Activated CD8-positive, alpha-beta memory T cell treated with anti-CD3 and anti-CD28 coated beads for 4 hours (primary cell): ENCODE measurements at regions not wholly inside any gene's neighbourhood (a gene's known extent, or its start where the extent isn't known, plus 50 kb on each side); places are given as distances from the start of the nearest gene placed in this dataset.
"Not testable (repeated sequence)": the region's sequence is repeated elsewhere in the genome, so short reads cannot be mapped to it uniquely, and the experiment has no call there.

Experiments
- DNase-seq, 2 donors: peaks; one replicate each; pipeline ENCODE4 v3.0.0-alpha.2; 2020; ENCODE audit warnings: low read depth in 2 of 2

DNA sequence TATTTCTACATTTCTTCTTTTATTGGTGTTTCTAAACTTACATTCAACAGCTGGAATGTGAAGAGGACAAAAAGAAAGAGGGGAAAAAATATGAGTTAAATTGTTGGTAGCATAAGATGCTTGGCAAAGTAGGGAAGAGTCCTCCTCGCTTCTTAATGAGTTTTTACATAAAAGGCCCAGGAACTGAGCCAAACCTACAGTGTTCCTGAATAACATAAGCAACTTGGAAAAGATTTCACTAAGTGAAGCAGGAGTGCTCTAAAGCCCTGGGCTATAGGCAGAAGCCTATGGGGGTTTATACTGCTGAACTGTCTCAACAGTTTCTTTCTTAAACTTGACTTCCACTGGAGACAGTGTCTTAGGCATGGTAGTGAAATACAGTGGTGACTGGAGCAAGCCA, 115.0 kb upstream of the USP25 start:
- no peak for DNase-seq

DNA sequence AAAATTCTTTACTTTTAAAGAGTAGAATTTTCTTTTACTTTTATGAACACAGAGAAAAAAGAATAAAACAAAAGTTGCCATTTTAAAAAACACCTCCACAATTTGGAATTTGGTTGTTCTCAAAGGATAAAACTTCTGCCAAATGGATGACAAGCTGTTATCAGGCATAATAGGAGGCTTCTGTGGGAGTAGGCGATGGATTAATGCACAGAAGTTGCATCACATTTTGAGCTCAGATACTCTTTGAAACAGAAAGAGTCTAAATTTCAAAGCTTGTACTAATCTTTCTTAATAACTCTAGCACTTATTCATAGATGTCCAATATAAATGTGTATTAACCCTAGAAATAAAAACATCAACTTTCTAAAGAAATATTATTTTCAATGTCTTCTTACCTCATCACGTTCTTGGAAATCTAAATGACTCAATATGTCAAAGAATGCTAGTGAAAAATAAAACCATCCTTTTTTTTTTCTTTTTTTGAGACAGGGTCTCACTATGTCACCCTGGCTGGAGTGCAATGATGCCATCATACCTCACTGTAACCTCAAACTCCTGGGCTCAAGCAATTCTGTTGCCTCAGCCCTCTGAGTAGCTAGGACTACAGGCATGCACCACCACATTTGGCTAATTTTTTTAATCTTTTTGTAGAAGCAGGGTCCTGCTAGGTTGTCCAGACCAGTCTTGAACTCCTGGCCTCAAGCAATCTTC, 112.8 kb upstream of the USP25 start:
- DNase-seq: no peak

DNA sequence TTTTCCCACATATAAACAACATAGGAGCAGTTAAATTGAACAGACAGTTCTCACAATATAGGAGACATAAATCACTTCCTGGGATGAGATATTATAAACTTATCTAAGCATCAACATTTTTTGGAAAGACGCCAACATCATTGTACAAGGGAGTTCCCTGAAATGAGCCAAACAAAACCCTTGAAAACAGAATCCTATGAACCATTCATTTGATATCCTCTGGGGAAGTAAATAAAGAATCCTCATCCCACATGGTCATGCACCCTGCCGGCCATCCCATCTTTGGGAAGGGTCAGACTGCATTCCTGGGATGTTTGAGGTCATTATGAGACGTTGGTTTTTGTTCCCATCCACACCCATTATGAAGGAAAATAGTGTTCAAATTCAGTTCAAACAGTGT, 111.8 kb upstream of the USP25 start:
- DNase-seq: no peak

DNA sequence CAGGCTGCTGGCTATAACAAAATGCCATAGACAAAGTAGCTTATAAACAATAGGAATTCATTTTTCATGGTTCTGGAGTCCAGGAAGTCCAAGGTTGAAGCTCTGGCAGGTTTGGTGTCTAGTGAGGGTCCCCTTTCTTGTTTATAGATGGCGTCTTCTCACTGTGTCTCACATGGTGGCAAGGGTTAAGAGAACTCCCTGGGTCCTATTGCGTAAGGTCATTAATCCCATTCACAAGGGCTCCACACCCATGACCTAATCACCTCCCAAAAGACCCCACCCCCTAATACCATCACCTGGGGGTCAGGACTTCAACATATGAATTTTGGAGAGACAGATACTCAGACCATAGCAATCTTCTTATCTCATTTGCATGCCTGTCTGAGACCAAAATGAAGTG, 108.9 kb upstream of the USP25 start:
- no peak for DNase-seq

DNA sequence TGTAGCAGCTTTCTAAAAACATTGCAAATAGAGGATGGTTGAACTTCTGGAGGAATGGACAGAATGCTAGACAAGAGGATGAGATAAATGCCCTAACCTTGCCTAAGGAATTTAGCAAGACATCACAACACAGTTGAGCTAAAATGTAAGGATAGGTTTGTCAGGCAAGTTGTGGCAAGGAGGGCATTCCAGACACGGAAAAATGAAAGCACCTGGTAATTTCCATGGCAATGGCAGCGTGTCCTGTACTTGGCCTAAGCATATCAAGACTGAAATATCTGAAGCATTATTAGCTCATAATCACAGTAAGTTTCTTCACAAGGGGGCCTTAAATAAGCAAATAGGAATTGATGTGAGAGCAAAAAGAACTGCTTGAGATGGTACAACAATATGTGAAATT, 105.1 kb upstream of the USP25 start:
- no peak for DNase-seq

DNA sequence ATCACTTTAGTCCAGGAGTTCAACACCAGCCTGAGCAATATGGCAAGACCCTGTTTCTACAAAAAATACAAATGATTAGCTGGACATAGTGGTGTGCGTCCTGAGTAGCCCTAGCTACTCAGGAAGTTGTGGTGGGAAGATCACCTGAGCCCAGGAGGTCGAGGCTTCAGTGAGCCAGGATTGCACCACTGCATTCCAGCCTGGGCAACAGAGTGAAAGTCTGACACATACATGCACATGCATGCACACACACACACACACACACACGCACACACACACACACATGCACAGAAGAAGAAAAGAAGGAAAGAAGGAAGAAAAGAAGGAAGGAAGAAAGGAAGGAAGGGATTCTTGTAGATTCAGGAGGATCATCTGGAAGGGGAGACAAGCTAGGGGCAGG, 104.4 kb upstream of the USP25 start:
- DNase-seq: no peak

DNA sequence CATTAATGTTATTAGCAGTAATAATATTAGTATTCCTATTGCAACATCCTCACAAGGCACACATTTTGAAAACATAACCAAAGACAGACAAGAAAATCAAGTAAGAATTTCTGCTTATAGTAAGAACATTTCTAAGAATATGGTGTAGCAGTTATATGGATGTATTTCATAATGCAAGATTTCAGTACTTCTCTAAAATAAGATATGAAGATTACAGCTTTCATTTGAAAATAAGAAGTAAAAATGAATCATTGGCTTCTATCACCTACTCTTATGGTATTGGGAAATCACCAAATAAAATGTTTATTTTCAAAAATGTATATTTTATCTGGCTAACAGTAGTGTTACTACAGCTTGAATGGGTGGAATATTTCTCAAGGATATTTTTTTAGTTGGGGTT, 103.8 kb upstream of the USP25 start:
- DNase-seq: no peak

DNA sequence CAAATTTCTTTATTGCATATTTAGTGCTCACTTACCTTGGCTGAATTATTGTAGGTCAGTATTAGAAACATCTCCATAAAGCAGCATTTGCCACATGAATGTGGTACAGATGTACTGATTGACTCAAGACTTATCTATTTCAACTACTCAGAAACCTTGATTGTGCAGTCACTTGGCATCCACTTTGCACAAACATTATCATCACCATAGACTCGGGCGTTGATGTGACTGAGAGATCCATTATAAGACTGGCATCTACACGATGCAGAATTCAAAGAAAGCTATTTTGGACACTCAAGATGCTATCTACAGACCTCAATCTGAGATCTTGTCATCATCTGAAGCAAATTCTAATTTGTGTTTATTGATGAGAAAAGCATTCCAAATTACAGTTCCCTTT, 102.8 kb upstream of the USP25 start:
- DNase-seq: no peak

DNA sequence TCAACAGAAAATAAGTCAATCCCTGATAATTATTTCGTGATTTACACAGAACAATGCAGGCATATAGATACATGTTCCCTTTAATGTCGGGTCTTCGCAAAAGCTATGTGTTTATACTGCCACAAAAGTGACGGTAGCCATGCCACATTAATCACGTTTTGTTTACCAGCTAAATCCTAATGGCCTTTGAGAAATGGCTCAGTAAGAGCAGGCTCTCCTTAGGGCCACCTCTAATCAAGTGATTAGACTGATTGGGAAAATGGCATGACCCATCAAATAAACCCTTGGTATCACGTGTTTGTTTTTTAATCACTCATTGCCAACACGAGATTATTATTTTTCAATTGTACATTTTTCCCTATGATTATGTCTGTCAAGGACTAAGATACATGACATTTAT, 102.0 kb upstream of the USP25 start:
- no peak for DNase-seq

DNA sequence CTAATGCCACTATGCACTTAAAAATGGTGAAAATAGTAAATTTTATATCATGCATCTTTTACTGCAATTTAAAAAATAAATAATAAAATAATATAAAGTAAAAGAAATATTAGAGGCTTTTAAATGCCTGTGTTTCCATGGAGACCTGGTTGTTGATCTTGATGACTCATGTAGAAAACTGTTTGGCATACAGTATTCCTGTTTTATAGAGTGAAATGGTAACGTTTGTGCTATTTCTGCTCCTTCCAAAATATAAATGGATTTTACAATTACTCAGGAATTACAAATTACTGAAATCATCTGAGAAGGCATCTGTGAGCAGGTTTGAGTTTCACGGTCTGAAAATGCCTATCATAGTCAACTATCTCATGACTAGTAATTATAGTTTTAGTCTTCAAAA, 98.4 kb upstream of the USP25 start:
- DNase-seq: no peak

DNA sequence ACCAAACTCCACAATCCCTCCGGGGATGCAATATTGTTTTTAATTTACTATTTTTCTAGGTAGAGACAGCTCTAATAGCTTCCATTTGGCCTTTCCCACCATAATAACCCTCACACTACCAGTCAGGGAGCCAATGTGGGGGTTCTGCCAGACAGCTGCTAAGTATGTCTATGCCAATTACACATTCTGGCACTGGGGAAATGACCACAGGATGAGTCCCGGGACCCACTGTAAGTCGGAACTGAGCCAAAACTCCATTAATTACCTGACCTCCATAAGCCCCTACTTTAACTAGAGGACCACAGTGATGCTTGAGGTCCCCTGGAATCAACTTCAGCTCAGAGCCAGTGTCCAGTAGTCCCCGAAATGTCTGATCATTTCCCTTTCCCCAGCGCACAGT, 95.2 kb upstream of the USP25 start:
- not testable (repeated sequence) for DNase-seq

DNA sequence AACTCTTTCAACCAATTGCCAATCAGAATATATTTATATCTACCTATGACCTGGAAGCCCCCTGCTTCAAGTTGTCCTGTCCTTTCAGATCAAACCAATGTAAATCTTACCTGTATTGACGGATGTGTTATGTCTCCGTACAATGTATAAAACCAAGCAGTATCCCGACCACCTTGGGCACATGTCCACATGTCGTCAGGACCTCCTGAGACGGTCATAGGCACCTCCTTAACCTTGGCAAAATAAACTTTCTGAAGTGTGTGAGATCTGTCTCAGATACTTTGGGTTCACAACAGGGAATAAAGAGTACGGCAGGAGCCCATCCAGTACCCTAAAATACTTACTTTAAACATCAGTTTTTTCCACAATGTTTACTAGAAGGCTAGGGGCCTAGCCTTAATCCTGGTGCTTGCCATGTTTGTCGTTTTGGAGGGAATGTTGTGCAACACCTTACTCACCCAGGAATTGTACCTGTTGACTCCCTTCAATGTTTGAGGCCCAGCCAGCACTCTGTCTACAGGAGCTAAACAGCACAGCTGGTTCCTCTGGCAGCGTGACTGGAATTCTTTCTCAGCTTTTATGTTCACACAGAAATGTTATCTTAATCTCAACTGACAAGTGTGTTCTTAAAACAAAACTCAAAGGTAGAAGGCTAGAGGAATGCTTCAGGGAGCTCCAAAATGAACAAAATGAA, 90.8 kb upstream of the USP25 start:
- no peak for DNase-seq

DNA sequence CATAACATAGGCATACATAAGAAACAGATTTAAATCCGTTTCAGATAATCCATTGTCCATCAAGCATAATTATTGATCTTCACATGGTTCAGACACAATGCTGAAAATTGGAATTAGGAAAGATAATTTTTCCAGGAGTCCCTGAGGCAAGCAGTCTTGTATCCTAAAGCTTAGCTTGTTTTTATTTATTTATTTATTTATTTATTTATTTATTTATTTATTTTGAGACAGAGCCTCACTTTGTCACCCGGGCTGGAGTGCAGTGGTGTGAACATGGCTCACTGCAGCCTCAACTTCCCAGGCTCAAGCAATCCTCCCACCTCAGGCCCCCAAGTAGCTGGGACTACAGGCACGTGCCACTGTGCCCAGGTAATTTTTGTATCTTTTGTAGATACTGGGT, 89.7 kb upstream of the USP25 start:
- not testable (repeated sequence) for DNase-seq

DNA sequence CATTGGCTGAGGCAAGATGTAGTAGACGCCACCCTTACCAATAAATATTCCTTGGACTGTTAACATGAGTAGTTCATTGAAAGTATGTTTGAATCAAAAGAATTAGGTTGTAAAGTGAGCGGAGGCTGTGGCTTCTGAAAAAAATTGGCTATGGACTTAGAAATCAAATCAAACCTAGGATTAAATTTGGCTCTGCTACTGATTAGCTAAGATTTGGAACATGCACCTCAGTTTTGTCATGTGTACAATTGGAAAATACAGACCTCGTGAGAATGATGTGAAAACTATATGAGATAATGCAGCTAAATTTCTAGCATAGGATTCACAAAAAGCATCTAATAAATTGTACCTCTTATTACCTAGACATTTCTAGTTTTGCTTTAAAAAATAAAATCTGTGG, 85.3 kb upstream of the USP25 start:
- DNase-seq: no peak

DNA sequence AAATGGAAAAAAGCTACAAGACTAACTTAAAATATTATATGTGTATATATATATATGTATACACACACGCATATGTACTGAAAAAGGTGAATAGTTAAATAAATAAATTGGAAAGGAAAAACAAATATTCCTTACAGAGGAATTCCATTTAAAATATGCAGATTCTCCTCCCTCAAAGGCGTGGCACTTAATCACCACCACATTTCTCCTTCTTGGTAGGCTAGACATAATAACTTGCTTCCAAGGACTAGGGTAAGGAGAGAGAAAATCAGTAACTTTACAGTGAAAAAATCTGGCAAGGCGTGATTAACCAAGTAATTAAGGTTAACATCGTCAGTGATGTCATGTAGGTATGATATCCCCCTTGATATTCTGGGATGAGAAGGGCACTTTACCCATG, 84.0 kb upstream of the USP25 start:
- no peak for DNase-seq

DNA sequence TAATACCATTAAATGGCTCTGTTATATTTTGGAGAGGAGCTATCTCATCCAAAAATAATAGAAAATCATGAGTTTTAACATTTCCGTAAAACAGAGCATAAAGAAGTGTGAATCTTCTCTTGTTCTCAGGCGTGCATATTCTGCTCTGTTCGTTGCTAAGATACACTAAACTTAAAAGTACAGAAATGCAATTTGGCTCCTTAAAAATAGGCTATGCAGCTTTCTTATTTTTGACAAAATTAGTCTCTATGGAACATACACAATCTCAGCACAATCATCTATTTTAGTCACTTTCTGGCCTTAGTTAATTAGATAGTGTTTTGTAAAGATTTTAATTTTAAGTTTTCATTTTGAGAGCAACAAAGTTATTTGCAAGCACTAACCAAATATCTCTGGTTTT, 79.0 kb upstream of the USP25 start:
- DNase-seq: no peak

DNA sequence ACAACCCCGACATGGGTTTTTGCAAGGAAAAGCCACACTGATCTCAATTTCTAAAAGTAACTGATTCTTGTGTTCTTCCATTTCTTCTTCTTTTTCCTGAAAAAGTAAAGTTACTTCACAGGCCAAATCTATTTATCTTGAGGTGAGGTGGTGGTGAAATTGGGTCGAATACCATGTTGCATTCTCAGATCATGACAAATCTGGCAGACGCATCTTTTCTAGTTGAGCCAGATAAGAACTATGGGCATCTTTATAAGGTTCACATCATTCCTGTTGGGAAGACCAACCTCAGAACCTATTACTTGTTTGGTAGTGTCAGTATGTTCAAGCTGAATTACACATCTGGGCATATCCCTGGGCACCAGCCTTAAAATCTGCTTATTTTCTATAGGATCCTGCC, 78.6 kb upstream of the USP25 start:
- DNase-seq: no peak

DNA sequence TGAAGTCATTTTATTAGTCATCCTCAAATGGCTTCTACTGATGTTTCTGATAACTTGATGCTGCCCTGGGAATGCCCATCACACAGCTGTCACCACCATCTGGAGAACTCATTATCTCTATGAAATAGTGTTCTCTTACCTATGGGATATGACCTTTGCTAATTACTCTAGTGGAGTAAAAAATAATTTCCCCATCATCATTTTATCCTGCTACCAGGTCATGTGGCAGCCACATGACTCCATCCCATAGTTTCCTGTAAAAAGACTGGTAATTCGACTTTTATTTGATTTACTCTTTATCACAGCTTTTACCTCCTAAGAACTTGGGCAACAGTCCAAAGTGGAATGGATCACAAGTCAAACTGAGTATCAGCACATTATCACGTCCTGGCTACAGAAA, 76.1 kb upstream of the USP25 start:
- no peak for DNase-seq

DNA sequence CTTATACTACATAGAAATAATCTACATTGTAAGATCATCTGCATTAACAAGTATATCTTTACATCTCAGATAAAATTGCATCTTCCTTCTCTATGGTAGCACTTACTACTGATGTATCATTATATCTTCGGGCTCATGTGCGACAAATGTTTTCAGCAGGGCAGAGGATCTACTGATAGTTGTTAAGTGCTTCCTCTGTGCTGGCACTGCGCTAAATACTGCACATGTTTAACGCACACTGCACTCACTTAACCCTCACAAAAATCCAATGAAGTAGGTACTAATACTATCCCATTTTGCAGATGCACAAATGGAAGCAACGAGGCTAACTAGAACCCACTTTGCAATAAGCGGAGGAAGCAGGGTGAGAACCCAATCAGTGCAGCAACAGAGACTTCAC, 75.6 kb upstream of the USP25 start:
- DNase-seq: no peak

DNA sequence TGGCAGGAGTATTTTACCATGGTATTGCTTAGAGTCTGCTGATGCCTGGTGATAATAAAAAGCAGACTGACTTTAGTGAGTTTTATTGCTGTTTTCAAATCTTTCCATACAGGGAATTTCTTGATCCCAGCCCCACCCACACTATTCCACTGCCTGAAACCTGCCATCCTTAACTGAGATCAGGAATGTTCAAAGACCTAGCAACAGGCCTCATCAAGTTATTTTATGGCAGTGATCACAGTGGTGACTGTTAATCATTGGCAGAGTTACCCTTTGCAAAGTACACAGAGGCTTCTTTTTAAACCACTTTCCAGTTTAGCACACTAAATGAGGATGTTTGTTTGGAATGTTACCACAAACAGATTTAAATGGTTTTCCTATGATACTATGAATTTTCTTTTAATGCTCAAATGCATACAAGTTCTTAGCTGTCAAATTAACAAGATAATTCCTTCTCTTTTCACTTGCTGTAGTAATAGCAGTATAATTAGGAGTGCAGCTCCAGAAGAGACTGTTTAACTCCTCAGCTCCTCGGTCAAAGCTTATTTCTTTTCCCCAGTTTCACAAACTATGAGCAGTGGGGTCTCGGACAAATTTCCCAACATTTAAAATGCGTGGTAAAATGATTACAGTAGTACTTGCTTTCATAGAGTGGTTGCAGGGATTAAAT, 69.9 kb upstream of the USP25 start:
- no peak for DNase-seq

DNA sequence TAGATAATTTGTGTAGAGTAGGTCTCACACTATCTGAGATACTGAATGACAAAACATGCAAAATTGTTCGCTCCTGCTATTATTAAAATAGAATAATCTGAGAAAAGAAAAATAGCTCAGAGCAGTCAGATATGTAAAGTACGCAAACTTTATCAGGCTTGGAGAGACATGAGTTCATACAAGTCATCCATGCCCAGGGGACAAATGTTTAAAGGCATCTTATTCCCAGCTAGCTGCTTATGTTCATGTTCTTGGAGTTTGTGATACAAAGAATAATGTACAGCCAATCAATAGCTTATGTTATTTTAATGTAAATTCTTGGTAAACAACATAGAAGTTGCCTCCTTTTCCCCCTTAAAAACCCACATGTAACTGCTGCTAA, 69.4 kb upstream of the USP25 start:
- DNase-seq: no peak

DNA sequence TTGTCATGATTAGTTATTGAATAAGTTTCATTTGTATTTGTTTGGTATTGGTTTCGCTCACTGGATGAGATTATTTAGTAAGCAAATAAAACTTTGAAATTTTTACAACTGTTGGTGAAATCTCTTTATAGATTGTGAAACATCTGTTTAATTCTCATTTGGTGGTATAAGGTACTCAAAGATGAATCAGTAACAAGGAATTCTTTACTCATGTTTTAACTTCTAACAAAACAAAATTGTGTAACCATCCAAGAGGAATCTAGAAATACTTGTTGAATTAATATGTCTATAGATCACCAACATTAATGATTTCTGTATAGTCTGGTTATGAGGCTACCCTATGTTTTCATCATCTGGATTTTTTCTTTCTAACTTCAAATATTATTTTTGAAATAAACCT, 62.8 kb upstream of the USP25 start:
- DNase-seq: no peak

DNA sequence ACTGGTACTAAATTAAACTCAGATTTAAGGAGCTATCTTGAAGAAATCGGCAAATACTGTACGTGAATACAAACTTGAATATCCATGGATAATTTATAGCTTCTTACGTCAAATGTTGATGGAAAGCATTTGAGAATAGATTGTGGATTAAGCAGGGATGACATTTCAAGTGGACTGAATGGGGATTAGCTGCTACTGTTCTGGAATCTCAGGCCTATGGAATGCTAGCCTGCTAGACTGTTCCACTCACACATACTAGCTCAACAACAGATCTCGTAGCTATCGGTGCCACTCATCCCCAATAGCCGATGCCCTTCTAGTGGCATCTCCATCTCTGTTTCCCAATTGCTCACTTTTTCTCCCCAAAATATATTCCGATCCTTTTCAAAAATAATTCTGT, 62.0 kb upstream of the USP25 start:
- no peak for DNase-seq
